ENCODE measurements at regions not wholly inside any gene's neighbourhood (a gene's known extent, or its start where the extent isn't known, plus 50 kb on each side); places are given as distances from the start of the nearest gene placed in this dataset.
"Not testable (repeated sequence)": the region's sequence is repeated elsewhere in the genome, so short reads cannot be mapped to it uniquely, and the experiment has no call there.

GRCh38 chr10:29732918-29733317 lies 98.1 kb upstream of the SVIL start:
- Histone ChIP-seq H3K4me1 (ENCODE audit: insufficient read depth) (no peaks in the 10 kb centered on the region), H3K4me2 (ENCODE audit: unreplicated experiment) (no peak overlapping the region), H2AFZ (no peak overlapping the region), H3F3A (ENCODE audit: insufficient read depth) (peaks cover 6% of the 10 kb centered on the region; the same call in 1 of the 2 replicates), H4K20me1 (ENCODE audit: insufficient read depth) (no peaks in the 10 kb centered on the region), H3K36me3 (ENCODE audit: low read depth) (no peaks in the 10 kb centered on the region), H3K4me3 (no peak overlapping the region), H3K9me3 (ENCODE audit: low read depth) (no peaks in the 10 kb centered on the region), H3K9ac (no peak overlapping the region), H3K79me2 (ENCODE audit: insufficient read depth) (no peaks in the 10 kb centered on the region), H3K9me2 (ENCODE audit: insufficient read depth) (no peaks in the 10 kb centered on the region), H3K27me3 (replicated peaks; ENCODE audit: insufficient read depth) (no peaks in the 10 kb centered on the region), H3K27ac (no peak overlapping the region)
- in situ Hi-C loops (cut with MboI) = no loop called here
- no peak for TF ChIP-seq EZH2phosphoT487 (IDR thresholded peaks at IDR 0.05; ENCODE audit: insufficient read depth, low read depth)
- no peak for TF ChIP-seq EZH2 (IDR thresholded peaks at IDR 0.05; ENCODE audit: insufficient read depth, poor library complexity, severe bottlenecking)
- no peak for DNase-seq
- 72 to 85% methylated on average over 2 of the region's 2 CpGs for WGBS, 2 experiments (ENCODE audit: low coverage in 1 of 2, low lambda C conversion rate in 2 of 2, missing lambda C conversion rate in 2 of 2)

GRCh38 chr10:29731760-29732159 lies 97.0 kb upstream of the SVIL start:
- H3K79me2 ChIP-seq (ENCODE audit: insufficient read depth) = no peaks in the 10 kb centered on the region
- H4K20me1 ChIP-seq (ENCODE audit: insufficient read depth) = no peaks in the 10 kb centered on the region

GRCh38 chr10:29730969-29731368 lies 96.2 kb upstream of the SVIL start:
- H3K4me3 ChIP-seq = no peak overlapping the region
- 82 to 84% methylated on average over 6 of the region's 6 CpGs for WGBS, 2 experiments (ENCODE audit: low coverage in 1 of 2, low lambda C conversion rate in 2 of 2, missing lambda C conversion rate in 2 of 2)
- no peaks in the 10 kb centered on the region for H3K9me2 ChIP-seq (ENCODE audit: insufficient read depth)
- H3F3A ChIP-seq (ENCODE audit: insufficient read depth) = no peaks in the 10 kb centered on the region
- TF ChIP-seq EZH2 (IDR thresholded peaks at IDR 0.05; ENCODE audit: insufficient read depth, poor library complexity, severe bottlenecking) (no peak), EZH2phosphoT487 (IDR thresholded peaks at IDR 0.05; ENCODE audit: insufficient read depth, low read depth) (no peak)
- no peaks in the 10 kb centered on the region for H3K9me3 ChIP-seq (ENCODE audit: low read depth)
- no peak for DNase-seq
- H2AFZ ChIP-seq = no peak overlapping the region
- H3K27me3 ChIP-seq (replicated peaks; ENCODE audit: insufficient read depth) = no peaks in the 10 kb centered on the region
- H3K4me1 ChIP-seq (ENCODE audit: insufficient read depth) = no peaks in the 10 kb centered on the region
- no peaks in the 10 kb centered on the region for H3K36me3 ChIP-seq (ENCODE audit: low read depth)
- no peak overlapping the region for H3K4me2 ChIP-seq (ENCODE audit: unreplicated experiment)
- H3K9ac ChIP-seq = no peak overlapping the region
- no peaks in the 10 kb centered on the region for H3K79me2 ChIP-seq (ENCODE audit: insufficient read depth)
- in situ Hi-C loops (cut with MboI) = no loop called here
- H4K20me1 ChIP-seq (ENCODE audit: insufficient read depth) = no peaks in the 10 kb centered on the region
- no peak overlapping the region for H3K27ac ChIP-seq

More at GRCh38 chr10:29731760-29732159, 97.0 kb upstream of the SVIL start:
- H3K9ac ChIP-seq = no peak overlapping the region
- H3K36me3 ChIP-seq (ENCODE audit: low read depth) = no peaks in the 10 kb centered on the region
- H3F3A ChIP-seq (ENCODE audit: insufficient read depth) = no peaks in the 10 kb centered on the region
- no peak for TF ChIP-seq EZH2phosphoT487 (IDR thresholded peaks at IDR 0.05; ENCODE audit: insufficient read depth, low read depth)
- no peak for TF ChIP-seq EZH2 (IDR thresholded peaks at IDR 0.05; ENCODE audit: insufficient read depth, poor library complexity, severe bottlenecking)
- H2AFZ ChIP-seq = no peak overlapping the region
- H3K4me1 ChIP-seq (ENCODE audit: insufficient read depth) = no peaks in the 10 kb centered on the region
- H3K27ac ChIP-seq = no peak overlapping the region
- DNase-seq = no peak
- no peaks in the 10 kb centered on the region for H3K27me3 ChIP-seq (replicated peaks; ENCODE audit: insufficient read depth)
- no peaks in the 10 kb centered on the region for H3K9me2 ChIP-seq (ENCODE audit: insufficient read depth)
- H3K4me3 ChIP-seq = no peak overlapping the region
- no peaks in the 10 kb centered on the region for H3K9me3 ChIP-seq (ENCODE audit: low read depth)
- 72 to 74% methylated on average over 12 of the region's 12 CpGs for WGBS, 2 experiments (ENCODE audit: low coverage in 1 of 2, low lambda C conversion rate in 2 of 2, missing lambda C conversion rate in 2 of 2)
- no peak overlapping the region for H3K4me2 ChIP-seq (ENCODE audit: unreplicated experiment)
- in situ Hi-C loops (cut with MboI) = no loop called here

- no peaks in the 10 kb centered on the region for H3K9me2 ChIP-seq (ENCODE audit: insufficient read depth)
- no peaks in the 10 kb centered on the region for H3K36me3 ChIP-seq (ENCODE audit: low read depth)
- WGBS, 2 experiments (ENCODE audit: low coverage in 1 of 2, low lambda C conversion rate in 2 of 2, missing lambda C conversion rate in 2 of 2) = 57 to 59% methylated on average over 5 of the region's 5 CpGs
- no peaks in the 10 kb centered on the region for H3K27me3 ChIP-seq (replicated peaks; ENCODE audit: insufficient read depth)
- no peaks in the 10 kb centered on the region for H3K4me1 ChIP-seq (ENCODE audit: insufficient read depth)
- DNase-seq = no peak
- TF ChIP-seq EZH2 (IDR thresholded peaks at IDR 0.05; ENCODE audit: insufficient read depth, poor library complexity, severe bottlenecking) (no peak), EZH2phosphoT487 (IDR thresholded peaks at IDR 0.05; ENCODE audit: insufficient read depth, low read depth) (no peak)
- no peaks in the 10 kb centered on the region for H3K9me3 ChIP-seq (ENCODE audit: low read depth)
- H3F3A ChIP-seq (ENCODE audit: insufficient read depth) = no peaks in the 10 kb centered on the region
- H3K4me3 ChIP-seq = no peak overlapping the region
- no peaks in the 10 kb centered on the region for H4K20me1 ChIP-seq (ENCODE audit: insufficient read depth)
- in situ Hi-C loops (cut with MboI) = no loop called here
- no peaks in the 10 kb centered on the region for H3K79me2 ChIP-seq (ENCODE audit: insufficient read depth)
- H3K27ac ChIP-seq = no peak overlapping the region
- no peak overlapping the region for H2AFZ ChIP-seq
- H3K9ac ChIP-seq = no peak overlapping the region
- H3K4me2 ChIP-seq (ENCODE audit: unreplicated experiment) = no peak overlapping the region
Observed at GRCh38 chr10:29730458-29730857, 95.7 kb upstream of the SVIL start.

GRCh38 chr10:29728541-29729049 lies 93.8 kb upstream of the SVIL start:
- DNase-seq = no peak
- Histone ChIP-seq H3K9ac (no peak overlapping the region), H4K20me1 (ENCODE audit: insufficient read depth) (no peaks in the 10 kb centered on the region), H3K4me1 (ENCODE audit: insufficient read depth) (no peaks in the 10 kb centered on the region), H3K36me3 (ENCODE audit: low read depth) (no peaks in the 10 kb centered on the region), H3K9me2 (ENCODE audit: insufficient read depth) (no peaks in the 10 kb centered on the region), H3K4me3 (no peak overlapping the region), H3K9me3 (ENCODE audit: low read depth) (no peaks in the 10 kb centered on the region), H3K4me2 (ENCODE audit: unreplicated experiment) (no peak overlapping the region), H2AFZ (no peak overlapping the region), H3K79me2 (ENCODE audit: insufficient read depth) (no peaks in the 10 kb centered on the region), H3K27ac (no peak overlapping the region), H3K27me3 (replicated peaks; ENCODE audit: insufficient read depth) (no peaks in the 10 kb centered on the region), H3F3A (ENCODE audit: insufficient read depth) (no peaks in the 10 kb centered on the region)
- WGBS, 2 experiments (ENCODE audit: low coverage in 1 of 2, low lambda C conversion rate in 2 of 2, missing lambda C conversion rate in 2 of 2) = 68 to 70% methylated on average over 6 of the region's 6 CpGs
- TF ChIP-seq EZH2phosphoT487 (IDR thresholded peaks at IDR 0.05; ENCODE audit: insufficient read depth, low read depth) = no peak
- no peak for TF ChIP-seq EZH2 (IDR thresholded peaks at IDR 0.05; ENCODE audit: insufficient read depth, poor library complexity, severe bottlenecking)
- in situ Hi-C loops (cut with MboI) = no loop called here

GRCh38 chr10:29725927-29726326 lies 91.2 kb upstream of the SVIL start:
- H3K4me1 ChIP-seq (ENCODE audit: insufficient read depth); H3K9me3 ChIP-seq (ENCODE audit: low read depth); H3K9me2 ChIP-seq (ENCODE audit: insufficient read depth); H3K4me2 ChIP-seq (ENCODE audit: unreplicated experiment); H3K36me3 ChIP-seq (ENCODE audit: low read depth); DNase-seq; H3F3A ChIP-seq (ENCODE audit: insufficient read depth); H4K20me1 ChIP-seq (ENCODE audit: insufficient read depth); H2AFZ ChIP-seq; in situ Hi-C loops (cut with MboI); H3K9ac ChIP-seq; H3K4me3 ChIP-seq; H3K27ac ChIP-seq; H3K27me3 ChIP-seq (replicated peaks; ENCODE audit: insufficient read depth); H3K79me2 ChIP-seq (ENCODE audit: insufficient read depth): not testable (repeated sequence)
- WGBS, 2 experiments (ENCODE audit: low coverage in 1 of 2, low lambda C conversion rate in 2 of 2, missing lambda C conversion rate in 2 of 2) = 58 to 76% methylated on average over 1 of the region's 1 CpG

All from GM23248 (cell line).